Astrocyte (in vitro differentiated cells and primary cell): ENCODE measurements at regions not wholly inside any gene's neighbourhood (a gene's known extent, or its start where the extent isn't known, plus 50 kb on each side); places are given as distances from the start of the nearest gene placed in this dataset.

Experiments
- EZH2 ChIP-seq: IDR thresholded peaks from 2 replicates; pipeline ENCODE4 v1.6.1; 2012; ENCODE audit warnings: mild to moderate bottlenecking, low read length, inconsistent platforms; ENCODE audit not compliant: insufficient read depth
- TF ChIP-seq, protein P1 (sequence below): IDR thresholded peaks from 2 replicates; pipeline ENCODE4 v1.5.1; 2011; ENCODE audit warnings: low read depth, mild to moderate bottlenecking, inconsistent platforms, low read length, moderate library complexity; ENCODE audit not compliant: insufficient read depth

DNA sequence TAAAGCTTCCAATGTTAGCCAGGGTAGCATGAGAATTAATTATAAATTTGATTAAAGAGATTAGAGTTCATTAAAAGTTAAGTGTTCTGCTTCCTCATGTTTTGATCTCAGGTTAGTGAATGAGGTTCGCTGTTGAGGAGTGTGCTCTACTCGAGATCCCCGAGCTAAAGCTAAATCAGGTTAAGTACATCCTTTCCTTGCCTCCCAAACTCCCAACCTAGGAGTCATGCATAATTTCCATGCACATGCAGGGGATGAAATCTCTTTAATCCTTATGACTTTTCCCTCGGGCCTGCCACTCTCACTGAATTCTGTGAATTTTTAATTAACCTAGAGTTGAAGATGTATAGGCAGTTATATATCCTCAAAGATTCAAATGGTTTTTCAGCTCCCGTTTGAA is 156.1 kb upstream of the NCK2 start:
- TF ChIP-seq, protein P1, sequence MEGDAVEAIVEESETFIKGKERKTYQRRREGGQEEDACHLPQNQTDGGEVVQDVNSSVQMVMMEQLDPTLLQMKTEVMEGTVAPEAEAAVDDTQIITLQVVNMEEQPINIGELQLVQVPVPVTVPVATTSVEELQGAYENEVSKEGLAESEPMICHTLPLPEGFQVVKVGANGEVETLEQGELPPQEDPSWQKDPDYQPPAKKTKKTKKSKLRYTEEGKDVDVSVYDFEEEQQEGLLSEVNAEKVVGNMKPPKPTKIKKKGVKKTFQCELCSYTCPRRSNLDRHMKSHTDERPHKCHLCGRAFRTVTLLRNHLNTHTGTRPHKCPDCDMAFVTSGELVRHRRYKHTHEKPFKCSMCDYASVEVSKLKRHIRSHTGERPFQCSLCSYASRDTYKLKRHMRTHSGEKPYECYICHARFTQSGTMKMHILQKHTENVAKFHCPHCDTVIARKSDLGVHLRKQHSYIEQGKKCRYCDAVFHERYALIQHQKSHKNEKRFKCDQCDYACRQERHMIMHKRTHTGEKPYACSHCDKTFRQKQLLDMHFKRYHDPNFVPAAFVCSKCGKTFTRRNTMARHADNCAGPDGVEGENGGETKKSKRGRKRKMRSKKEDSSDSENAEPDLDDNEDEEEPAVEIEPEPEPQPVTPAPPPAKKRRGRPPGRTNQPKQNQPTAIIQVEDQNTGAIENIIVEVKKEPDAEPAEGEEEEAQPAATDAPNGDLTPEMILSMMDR = no peak
- no peak for TF ChIP-seq EZH2
